IPS DF 6.9 (cell line): ENCODE measurements at regions not wholly inside any gene's neighbourhood (a gene's known extent, or its start where the extent isn't known, plus 50 kb on each side); places are given as distances from the start of the nearest gene placed in this dataset.

ENCODE experiments used
- DNase-seq: peaks from one replicate; pipeline ENCODE4 v3.0.0-alpha.2; 2013; ENCODE audit warnings: low read depth, low spot score
- H3K27ac ChIP-seq: one replicate; pipeline ENCODE4 v1.5.1; 2013; ENCODE audit warnings: low read length, control low read depth
- H3K27me3 ChIP-seq: 2 replicates; pipeline ENCODE4 v1.6.1; 2013; ENCODE audit warnings: mild to moderate bottlenecking, low read length; ENCODE audit not compliant: control insufficient read depth, insufficient read depth
- H3K36me3 ChIP-seq: 2 replicates; pipeline ENCODE4 v1.6.1; 2013; ENCODE audit warnings: low read length; ENCODE audit not compliant: control insufficient read depth, insufficient read depth
- H3K4me1 ChIP-seq: 2 replicates; pipeline ENCODE4 v1.6.1; 2013; ENCODE audit warnings: low read length; ENCODE audit not compliant: control insufficient read depth, insufficient read depth
- H3K4me3 ChIP-seq: 2 replicates; pipeline ENCODE4 v1.5.1; 2013; ENCODE audit warnings: mild to moderate bottlenecking, low read length
- H3K9me3 ChIP-seq: 2 replicates; pipeline ENCODE4 v1.6.1; 2013; ENCODE audit warnings: low read length, inconsistent platforms; ENCODE audit not compliant: control insufficient read depth, insufficient read depth
- WGBS: extraction: QIAGEN DNeasy Blood & Tissue Kit; methylation state at CpG from one replicate; pipeline ENCODE4 v1.1.7; 2013; ENCODE audit warnings: mixed read lengths, missing lambda C conversion rate; ENCODE audit not compliant: insufficient read length, insufficient coverage; 5-methylcytosine and 5-hydroxymethylcytosine counted together

DNA sequence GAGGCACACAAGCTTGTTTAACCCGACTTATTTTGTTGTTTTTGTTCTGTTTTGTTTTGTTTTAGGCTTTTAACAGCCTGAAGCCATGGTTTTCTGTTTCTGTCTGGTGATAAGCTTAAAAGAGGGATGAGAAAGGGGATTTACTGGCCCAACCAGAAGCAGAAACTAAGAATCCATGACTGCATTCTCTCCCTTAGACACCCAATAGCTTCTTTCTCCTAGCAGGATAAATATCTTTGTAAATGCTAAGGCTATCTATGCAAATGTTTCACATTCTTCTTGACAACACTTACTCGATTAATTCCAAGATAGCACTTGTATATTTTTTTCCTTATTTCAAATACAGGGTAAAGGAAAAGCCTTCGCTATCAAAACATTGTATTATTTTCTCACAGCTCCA, 53.7 kb upstream of the SMAD1 start:
- Histone ChIP-seq H3K27ac (no peak overlapping the region), H3K27me3 (no peaks in the 10 kb centered on the region), H3K4me3 (no peak overlapping the region), H3K4me1 (no peaks in the 10 kb centered on the region), H3K9me3 (no peaks in the 10 kb centered on the region), H3K36me3 (no peaks in the 10 kb centered on the region)
- no peak for DNase-seq
- no CpG with 5 or more reads among the region's 3 CpGs for WGBS

DNA sequence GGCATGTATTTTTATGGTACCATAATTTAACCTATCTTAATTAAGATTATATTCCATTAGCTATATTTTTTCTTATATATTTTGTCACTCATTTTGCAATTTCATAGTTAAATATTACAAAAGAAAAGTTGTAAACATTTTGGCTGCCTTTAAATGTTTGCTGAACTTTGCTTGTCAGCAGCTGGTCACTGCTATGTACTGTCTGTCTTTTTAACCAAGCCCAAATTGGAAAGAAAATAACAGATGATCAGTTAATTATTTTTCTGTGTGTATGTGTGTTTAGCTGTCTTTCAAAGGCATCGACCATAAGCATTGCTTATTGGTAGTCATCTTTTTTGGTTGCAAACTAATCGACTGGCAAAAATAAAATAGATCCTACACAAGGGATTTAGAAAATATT, 54.4 kb upstream of the SMAD1 start:
- Histone ChIP-seq H3K9me3 (no peaks in the 10 kb centered on the region), H3K4me1 (no peaks in the 10 kb centered on the region), H3K27ac (no peak overlapping the region), H3K27me3 (no peaks in the 10 kb centered on the region), H3K36me3 (no peaks in the 10 kb centered on the region), H3K4me3 (no peak overlapping the region)
- no CpG with 5 or more reads among the region's 2 CpGs for WGBS
- no peak for DNase-seq

DNA sequence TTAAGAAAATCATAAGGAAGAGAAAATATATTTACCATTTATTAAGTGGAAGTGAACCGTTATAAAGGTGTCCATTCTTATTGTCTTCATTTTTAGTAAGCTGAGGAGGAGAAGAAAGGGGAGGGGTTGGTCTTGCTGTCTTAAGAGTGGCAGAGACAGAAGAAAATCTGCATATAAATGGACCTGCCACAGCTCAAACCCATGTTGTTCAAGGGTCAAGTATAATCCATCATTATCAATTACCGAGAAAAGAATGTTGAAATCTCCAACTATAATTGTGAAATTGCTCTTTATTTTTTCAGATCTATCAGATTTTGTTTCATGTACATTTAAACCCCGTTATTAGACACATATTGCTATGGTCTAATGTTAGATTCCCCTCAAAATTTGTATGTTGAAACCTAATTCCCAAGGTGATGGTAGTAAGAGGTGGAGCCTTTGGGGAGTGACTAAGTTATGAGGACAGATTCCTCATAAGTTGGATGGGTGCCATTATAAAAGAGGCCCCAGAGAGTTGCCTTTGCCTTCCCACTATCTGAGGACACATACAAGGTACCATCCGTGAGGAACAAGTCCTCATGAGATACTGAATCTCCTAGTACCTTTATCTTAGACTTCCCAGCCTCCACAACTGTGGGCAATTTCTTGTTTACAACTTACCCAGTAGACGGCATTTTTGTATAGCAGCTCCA, 58.5 kb upstream of the SMAD1 start:
- H3K4me1 ChIP-seq: no peaks in the 10 kb centered on the region
- no peak overlapping the region for H3K4me3 ChIP-seq
- DNase-seq: no peak
- no peaks in the 10 kb centered on the region for H3K36me3 ChIP-seq
- WGBS: no CpG with 5 or more reads among the region's 5 CpGs
- no peaks in the 10 kb centered on the region for H3K9me3 ChIP-seq
- H3K27me3 ChIP-seq: no peaks in the 10 kb centered on the region
- H3K27ac ChIP-seq: no peak overlapping the region

DNA sequence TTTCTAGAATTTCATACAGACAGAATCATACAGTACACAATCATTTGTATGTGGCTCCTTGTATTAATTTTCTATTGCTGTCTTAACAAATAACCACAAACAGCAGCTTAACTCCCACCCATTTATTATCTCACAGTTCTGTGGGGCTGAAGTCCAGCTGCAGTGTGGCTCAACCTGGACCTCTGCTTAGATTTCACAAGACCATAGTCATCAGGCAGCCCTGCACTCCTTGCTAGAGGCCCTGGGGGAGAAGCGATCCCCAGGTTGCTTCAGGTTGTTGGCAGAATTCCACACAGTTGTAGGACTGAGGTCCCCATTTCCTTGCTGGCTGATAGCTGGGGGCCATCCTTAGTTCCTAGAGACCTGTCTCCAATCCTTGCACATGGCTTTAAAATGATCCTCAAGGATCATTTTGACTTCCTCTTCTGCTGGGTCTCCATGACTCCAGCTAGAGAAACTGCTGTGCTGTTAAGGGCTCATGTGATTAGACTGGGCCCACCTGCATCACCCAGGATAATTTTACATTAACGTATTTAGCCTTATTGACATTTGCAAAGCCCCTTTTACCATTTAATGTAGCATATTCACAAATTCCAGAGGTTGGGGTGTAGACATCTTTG, 60.9 kb upstream of the SMAD1 start:
- H3K36me3 ChIP-seq: no peaks in the 10 kb centered on the region
- H3K4me1 ChIP-seq: no peaks in the 10 kb centered on the region
- H3K27ac ChIP-seq: no peak overlapping the region
- no CpG with 5 or more reads among the region's 2 CpGs for WGBS
- no peaks in the 10 kb centered on the region for H3K27me3 ChIP-seq
- DNase-seq: no peak
- H3K9me3 ChIP-seq: no peaks in the 10 kb centered on the region
- no peak overlapping the region for H3K4me3 ChIP-seq

DNA sequence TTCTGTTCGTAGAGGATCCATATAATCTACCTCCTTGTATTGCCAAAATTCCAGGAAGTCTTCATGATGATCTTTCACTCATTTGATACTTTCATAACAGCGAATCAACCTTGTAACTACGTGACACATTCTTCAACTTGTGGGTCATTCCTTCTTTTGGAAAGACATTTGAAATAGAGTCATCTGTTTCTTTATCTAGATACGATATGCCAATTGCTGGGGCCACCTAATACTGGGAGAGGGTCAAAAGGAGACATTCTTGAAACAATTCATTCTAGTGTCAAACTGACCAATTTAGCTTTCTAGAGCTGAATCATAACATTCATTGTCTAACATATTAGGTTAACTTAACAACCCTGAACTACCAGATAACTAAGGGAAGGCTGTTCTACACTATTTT, 62.9 kb upstream of the SMAD1 start:
- no peak for DNase-seq
- WGBS: no CpG with 5 or more reads among the region's 4 CpGs
- H3K4me3 ChIP-seq: no peak overlapping the region
- no peak overlapping the region for H3K27ac ChIP-seq
- no peaks in the 10 kb centered on the region for H3K9me3 ChIP-seq
- no peaks in the 10 kb centered on the region for H3K4me1 ChIP-seq
- H3K36me3 ChIP-seq: no peaks in the 10 kb centered on the region
- H3K27me3 ChIP-seq: no peaks in the 10 kb centered on the region

DNA sequence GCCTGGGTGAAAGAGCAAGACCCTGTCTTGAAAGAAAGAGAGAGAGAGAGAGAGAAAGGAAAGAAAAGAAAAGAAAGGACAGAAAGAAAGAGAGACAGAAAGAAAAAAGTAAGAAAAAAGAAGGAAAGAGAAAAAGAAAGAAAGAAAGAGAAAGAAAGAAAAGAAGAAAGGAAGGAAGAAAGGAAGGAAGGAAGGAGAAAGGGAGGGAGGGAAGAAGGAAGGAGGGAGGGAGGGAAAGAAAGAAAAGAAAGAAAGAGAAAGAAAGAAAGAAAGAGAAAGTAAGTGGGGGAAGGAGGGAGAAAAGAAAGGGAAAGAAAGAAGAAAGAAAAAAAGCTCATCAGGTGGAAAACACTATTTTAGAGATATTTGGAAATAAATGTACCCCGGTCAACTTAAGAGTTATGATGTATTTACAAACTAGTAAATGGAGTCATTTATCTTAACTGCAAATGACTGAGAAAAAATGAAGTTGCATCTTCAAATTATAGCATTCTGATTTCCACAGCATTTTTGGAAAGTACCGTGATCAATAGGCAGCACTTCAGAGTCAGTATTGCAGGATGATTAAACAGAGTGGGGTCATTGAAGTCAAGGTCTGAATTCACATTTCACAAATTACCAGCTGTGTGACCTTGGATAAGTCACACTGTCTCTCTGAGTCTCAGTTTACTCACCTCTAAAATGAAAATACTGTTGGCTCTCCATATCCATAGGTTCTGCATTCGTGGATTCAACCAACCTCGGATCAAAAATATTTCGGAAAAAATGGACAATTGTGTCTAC, 64.1 kb upstream of the SMAD1 start:
- no CpG with 5 or more reads among the region's 5 CpGs for WGBS
- no peak overlapping the region for H3K27ac ChIP-seq
- no peak for DNase-seq
- H3K27me3 ChIP-seq: no peaks in the 10 kb centered on the region
- H3K9me3 ChIP-seq: no peaks in the 10 kb centered on the region
- H3K36me3 ChIP-seq: no peaks in the 10 kb centered on the region
- no peak overlapping the region for H3K4me3 ChIP-seq
- no peaks in the 10 kb centered on the region for H3K4me1 ChIP-seq

DNA sequence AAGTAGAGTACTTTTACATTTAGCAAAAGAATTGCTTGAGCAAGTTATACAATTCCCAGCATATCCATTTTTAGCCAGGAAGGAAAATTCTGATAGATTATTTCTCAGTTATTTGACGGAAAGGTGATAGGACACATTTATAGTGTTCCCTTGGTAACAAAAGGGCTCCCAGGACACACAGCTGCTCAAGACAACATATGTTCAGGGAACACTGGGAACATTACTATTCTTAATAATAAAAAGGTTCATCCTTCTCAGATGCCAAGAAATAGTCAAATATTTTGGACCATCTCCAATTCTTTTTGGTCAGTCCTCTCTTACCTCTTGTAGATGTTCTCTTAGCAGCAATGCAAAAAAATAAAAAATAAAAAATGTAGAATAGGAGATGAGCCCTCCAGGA, 66.8 kb upstream of the SMAD1 start:
- H3K4me3 ChIP-seq: no peak overlapping the region
- H3K27ac ChIP-seq: no peak overlapping the region
- H3K4me1 ChIP-seq: no peaks in the 10 kb centered on the region
- WGBS: no CpG with 5 or more reads among the region's 1 CpG
- H3K9me3 ChIP-seq: no peaks in the 10 kb centered on the region
- DNase-seq: no peak
- H3K36me3 ChIP-seq: no peaks in the 10 kb centered on the region
- H3K27me3 ChIP-seq: no peaks in the 10 kb centered on the region

DNA sequence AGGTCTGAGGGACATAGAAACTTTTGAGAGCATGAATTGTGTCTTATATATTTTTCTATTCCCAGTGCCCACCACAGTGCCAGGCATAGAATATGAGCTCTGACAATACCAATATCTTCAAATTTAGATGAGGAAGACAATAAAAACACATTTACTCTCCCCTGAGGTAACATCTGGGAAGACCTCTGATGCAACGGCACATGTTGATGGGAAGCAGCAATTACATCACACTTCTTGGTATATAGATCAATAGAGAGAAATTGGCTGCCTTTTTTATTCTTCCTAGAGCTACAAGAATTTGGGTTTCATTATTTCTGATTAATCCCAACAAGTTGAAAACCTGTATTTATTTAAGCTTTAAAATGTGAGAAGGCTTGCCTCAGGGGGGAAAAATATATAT, 67.4 kb upstream of the SMAD1 start:
- Histone ChIP-seq H3K4me1 (no peaks in the 10 kb centered on the region), H3K4me3 (no peak overlapping the region), H3K9me3 (no peaks in the 10 kb centered on the region), H3K27me3 (no peaks in the 10 kb centered on the region), H3K27ac (no peak overlapping the region), H3K36me3 (no peaks in the 10 kb centered on the region)
- no peak for DNase-seq
- no CpG with 5 or more reads among the region's 1 CpG for WGBS

DNA sequence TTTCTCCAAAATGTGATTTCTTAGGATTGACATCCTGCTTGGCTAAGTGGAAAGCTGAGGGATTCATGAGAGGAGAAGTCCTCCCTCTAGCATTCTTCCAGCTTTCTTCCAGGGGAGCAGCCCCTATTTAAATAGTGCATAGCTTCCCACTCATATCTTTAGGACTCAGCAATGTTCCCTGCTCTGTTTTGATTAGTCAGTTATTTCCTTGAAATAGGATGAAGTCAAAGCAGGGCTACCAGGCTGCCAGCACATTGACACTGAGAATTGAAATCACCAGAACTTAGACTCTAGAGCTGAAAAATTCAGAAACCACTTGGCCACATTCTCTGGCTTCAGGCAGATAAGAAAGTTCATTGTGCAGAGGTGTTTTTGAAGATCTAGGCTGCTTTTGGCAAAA, 74.7 kb upstream of the SMAD1 start:
- H3K36me3 ChIP-seq: no peaks in the 10 kb centered on the region
- H3K9me3 ChIP-seq: no peaks in the 10 kb centered on the region
- H3K4me1 ChIP-seq: no peaks in the 10 kb centered on the region
- DNase-seq: no peak
- no peaks in the 10 kb centered on the region for H3K27me3 ChIP-seq
- no peak overlapping the region for H3K4me3 ChIP-seq
- no peak overlapping the region for H3K27ac ChIP-seq

DNA sequence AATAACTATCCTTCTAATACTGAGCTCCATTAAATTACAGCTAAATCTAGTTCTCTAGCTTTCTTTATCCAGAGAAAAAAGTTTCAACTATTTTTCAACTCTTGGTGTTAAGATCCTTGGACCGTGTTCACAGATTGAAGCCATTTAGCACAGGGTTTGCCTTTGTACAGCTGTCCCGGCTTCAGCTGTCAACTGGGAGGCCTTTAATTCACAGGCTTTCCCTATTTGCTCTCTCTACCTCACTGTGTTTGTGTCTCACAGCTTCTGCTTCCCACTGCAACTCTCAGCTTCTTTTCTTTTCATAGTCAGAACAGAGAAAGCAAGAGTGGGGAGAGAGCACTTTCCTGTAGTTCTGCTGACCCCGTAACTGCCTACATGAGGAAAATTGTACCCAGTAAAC, 76.9 kb upstream of the SMAD1 start:
- no peak overlapping the region for H3K4me3 ChIP-seq
- H3K27ac ChIP-seq: no peak overlapping the region
- H3K4me1 ChIP-seq: no peaks in the 10 kb centered on the region
- no peaks in the 10 kb centered on the region for H3K9me3 ChIP-seq
- DNase-seq: no peak
- WGBS: no CpG with 5 or more reads among the region's 3 CpGs
- H3K36me3 ChIP-seq: no peaks in the 10 kb centered on the region
- no peaks in the 10 kb centered on the region for H3K27me3 ChIP-seq
